HEK293 (cell line): ENCODE measurements at regions not wholly inside any gene's neighbourhood (a gene's known extent, or its start where the extent isn't known, plus 50 kb on each side); places are given as distances from the start of the nearest gene placed in this dataset.
"Not testable (repeated sequence)": the region's sequence is repeated elsewhere in the genome, so short reads cannot be mapped to it uniquely, and the experiment has no call there.

Experiments used
- ZNF2 ChIP-seq: fragments of 450-650 bp; formaldehyde crosslinking; IDR thresholded peaks from 2 replicates; pipeline ENCODE4 v1.5.1; 2016; ENCODE audit warnings: missing biosample characterization, missing genetic modification characterization
- ZNF704 ChIP-seq: fragments of 450-650 bp; formaldehyde crosslinking; IDR thresholded peaks from 2 replicates; pipeline ENCODE4 v1.5.1; 2016; ENCODE audit warnings: missing biosample characterization, missing genetic modification characterization
- TF ChIP-seq, protein P1 (sequence below): fragments of 450-650 bp; formaldehyde crosslinking; IDR thresholded peaks from 2 replicates; pipeline ENCODE4 v1.5.1; 2016; ENCODE audit warnings: missing biosample characterization, missing genetic modification characterization

DNA sequence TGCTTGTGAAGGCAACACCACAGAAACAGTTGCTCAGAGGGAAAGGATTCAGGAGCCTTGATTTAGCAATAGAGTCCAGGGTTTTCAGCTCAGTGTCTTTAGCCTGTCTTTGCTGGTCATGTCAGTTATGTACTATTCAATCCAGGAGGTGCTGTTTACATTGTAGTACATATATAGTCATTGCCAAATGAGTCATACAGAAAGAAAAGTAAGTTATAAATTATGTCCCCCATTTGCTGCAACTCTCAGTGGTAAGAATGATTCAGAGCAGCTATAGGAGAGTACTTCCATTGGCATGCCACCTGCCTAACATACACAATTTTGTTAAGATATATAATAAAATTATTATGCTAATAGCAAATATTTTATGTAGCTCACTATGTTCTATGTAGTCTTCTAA lies 1163.4 kb downstream of the FOXD4L5 start:
- TF ChIP-seq ZNF2, ZNF704 (tag by site-specific recombination): not testable (repeated sequence)
- TF ChIP-seq, protein P1, sequence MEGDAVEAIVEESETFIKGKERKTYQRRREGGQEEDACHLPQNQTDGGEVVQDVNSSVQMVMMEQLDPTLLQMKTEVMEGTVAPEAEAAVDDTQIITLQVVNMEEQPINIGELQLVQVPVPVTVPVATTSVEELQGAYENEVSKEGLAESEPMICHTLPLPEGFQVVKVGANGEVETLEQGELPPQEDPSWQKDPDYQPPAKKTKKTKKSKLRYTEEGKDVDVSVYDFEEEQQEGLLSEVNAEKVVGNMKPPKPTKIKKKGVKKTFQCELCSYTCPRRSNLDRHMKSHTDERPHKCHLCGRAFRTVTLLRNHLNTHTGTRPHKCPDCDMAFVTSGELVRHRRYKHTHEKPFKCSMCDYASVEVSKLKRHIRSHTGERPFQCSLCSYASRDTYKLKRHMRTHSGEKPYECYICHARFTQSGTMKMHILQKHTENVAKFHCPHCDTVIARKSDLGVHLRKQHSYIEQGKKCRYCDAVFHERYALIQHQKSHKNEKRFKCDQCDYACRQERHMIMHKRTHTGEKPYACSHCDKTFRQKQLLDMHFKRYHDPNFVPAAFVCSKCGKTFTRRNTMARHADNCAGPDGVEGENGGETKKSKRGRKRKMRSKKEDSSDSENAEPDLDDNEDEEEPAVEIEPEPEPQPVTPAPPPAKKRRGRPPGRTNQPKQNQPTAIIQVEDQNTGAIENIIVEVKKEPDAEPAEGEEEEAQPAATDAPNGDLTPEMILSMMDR (tag by site-specific recombination), result not testable (repeated sequence)
